Natural killer cell (primary cell): ENCODE measurements at regions not wholly inside any gene's neighbourhood (a gene's known extent, or its start where the extent isn't known, plus 50 kb on each side); places are given as distances from the start of the nearest gene placed in this dataset.

ENCODE experiments used
- ATAC-seq, 3 donors: fragments of 150-1000 bp in 2 of 3; fragments of 200-7000 bp in 1 of 3; cut with Tn5 transposase; 1 replicate in 1 of 3; 2 replicates in 2 of 3; pipeline ENCODE4 v1.10.0; 2021; ENCODE audit warnings: mild to moderate bottlenecking in 2 of 3, moderate library complexity in 2 of 3
- DNase-seq, 2 donors: peaks; one replicate each; pipeline versions ENCODE4 v3.0.0 to v3.0.0-alpha.2; 2013 to 2021; ENCODE audit warnings: mixed read lengths in 1 of 2
- H3K27ac ChIP-seq: one replicate; pipeline ENCODE4 v1.5.1; 2013; ENCODE audit warnings: mild to moderate bottlenecking, low read length
- H3K27me3 ChIP-seq: one replicate; pipeline ENCODE4 v1.6.1; 2013; ENCODE audit warnings: low read length; ENCODE audit not compliant: control insufficient read depth, insufficient read depth
- H3K36me3 ChIP-seq: one replicate; pipeline ENCODE4 v1.6.1; 2013; ENCODE audit warnings: low read length; ENCODE audit not compliant: control insufficient read depth, insufficient read depth
- H3K4me1 ChIP-seq: one replicate; pipeline ENCODE4 v1.6.1; 2013; ENCODE audit warnings: low read length; ENCODE audit not compliant: control insufficient read depth, insufficient read depth
- H3K4me3 ChIP-seq: one replicate; pipeline ENCODE4 v1.5.1; 2013; ENCODE audit warnings: low read length
- H3K9me3 ChIP-seq: one replicate; pipeline ENCODE4 v1.6.1; 2013; ENCODE audit warnings: low read length; ENCODE audit not compliant: control insufficient read depth, insufficient read depth
- H3K27ac Mint-ChIP-seq, 2 donors: one replicate each; pipeline ENCODE4 v1.8.0; 2022; ENCODE audit warnings: mild to moderate bottlenecking in 2 of 2, mixed read lengths in 2 of 2, moderate library complexity in 1 of 2
- H3K27me3 Mint-ChIP-seq, 2 donors: one replicate each; pipeline ENCODE4 v1.8.0; 2022; ENCODE audit warnings: low read depth in 2 of 2, mixed read lengths in 2 of 2
- H3K36me3 Mint-ChIP-seq: one replicate; pipeline ENCODE4 v1.8.0; 2022; ENCODE audit warnings: mixed read lengths
- H3K4me1 Mint-ChIP-seq, 2 donors: one replicate each; pipeline ENCODE4 v1.8.0; 2022; ENCODE audit warnings: mixed read lengths in 2 of 2
- H3K4me3 Mint-ChIP-seq: one replicate; pipeline ENCODE4 v1.8.0; 2022; ENCODE audit warnings: mild to moderate bottlenecking, moderate library complexity, mixed read lengths
- H3K9me3 Mint-ChIP-seq, 2 donors: one replicate each; pipeline ENCODE4 v1.8.0; 2022; ENCODE audit warnings: mixed read lengths in 2 of 2
- WGBS: methylation state at CpG from one replicate; pipeline ENCODE4 v1.1.7; 2013; ENCODE audit warnings: missing lambda C conversion rate; ENCODE audit not compliant: insufficient coverage; 5-methylcytosine and 5-hydroxymethylcytosine counted together
- intact Hi-C: fragments of 100-400 bp; cut with micrococcal nuclease; formaldehyde crosslinking; loops from one replicate; pipeline ENCODE4 v1.14.2; 2022
- TF ChIP-seq, protein P1 (sequence below): fragments of 200-600 bp; IDR thresholded peaks from one replicate; pipeline ENCODE4 v1.8.0; 2022; ENCODE audit warnings: antibody characterized with exemption

DNA sequence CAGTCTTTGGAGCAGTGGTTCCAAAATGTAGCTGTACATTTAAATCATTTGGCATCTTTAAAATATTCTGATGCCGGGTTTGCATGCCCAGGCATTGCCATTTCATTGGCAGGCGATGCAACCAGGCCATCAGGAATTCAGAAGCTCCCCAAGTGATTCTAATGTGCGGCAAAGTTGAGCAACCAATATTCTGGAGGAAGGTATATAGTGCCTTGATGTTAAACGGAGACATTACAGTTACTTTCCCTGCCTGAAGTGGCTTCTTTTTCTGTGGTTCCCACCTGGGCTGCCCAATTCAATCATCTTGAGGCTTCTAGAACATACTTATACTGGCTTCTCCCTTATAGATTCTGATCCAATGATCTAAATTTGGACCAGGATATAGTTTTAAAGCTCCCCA lies 68.7 kb upstream of the PGM2 start:
- Histone ChIP-seq H3K27me3 (no peaks in the 10 kb centered on the region), H3K4me1 (no peaks in the 10 kb centered on the region), H3K27ac (peak overlapping the region; percentile 8), H3K4me3 (no peak overlapping the region), H3K36me3 (no peaks in the 10 kb centered on the region), H3K9me3 (no peaks in the 10 kb centered on the region)
- Mint-ChIP-seq H3K9me3 (no peaks in the 10 kb centered on the region), H3K4me3 (no peak overlapping the region), H3K27me3 (peaks cover 0 to 10% of the 10 kb centered on the region in 2 donors), H3K27ac (no peak overlapping the region), H3K36me3 (no peaks in the 10 kb centered on the region), H3K4me1 (peaks cover 0 to 6% of the 10 kb centered on the region in 2 donors)
- intact Hi-C loops, result no loop called here
- no peak for ATAC-seq
- DNase-seq, result no peak
- WGBS, result 53% methylated on average over 4 of the region's 4 CpGs
- TF ChIP-seq, protein P1, sequence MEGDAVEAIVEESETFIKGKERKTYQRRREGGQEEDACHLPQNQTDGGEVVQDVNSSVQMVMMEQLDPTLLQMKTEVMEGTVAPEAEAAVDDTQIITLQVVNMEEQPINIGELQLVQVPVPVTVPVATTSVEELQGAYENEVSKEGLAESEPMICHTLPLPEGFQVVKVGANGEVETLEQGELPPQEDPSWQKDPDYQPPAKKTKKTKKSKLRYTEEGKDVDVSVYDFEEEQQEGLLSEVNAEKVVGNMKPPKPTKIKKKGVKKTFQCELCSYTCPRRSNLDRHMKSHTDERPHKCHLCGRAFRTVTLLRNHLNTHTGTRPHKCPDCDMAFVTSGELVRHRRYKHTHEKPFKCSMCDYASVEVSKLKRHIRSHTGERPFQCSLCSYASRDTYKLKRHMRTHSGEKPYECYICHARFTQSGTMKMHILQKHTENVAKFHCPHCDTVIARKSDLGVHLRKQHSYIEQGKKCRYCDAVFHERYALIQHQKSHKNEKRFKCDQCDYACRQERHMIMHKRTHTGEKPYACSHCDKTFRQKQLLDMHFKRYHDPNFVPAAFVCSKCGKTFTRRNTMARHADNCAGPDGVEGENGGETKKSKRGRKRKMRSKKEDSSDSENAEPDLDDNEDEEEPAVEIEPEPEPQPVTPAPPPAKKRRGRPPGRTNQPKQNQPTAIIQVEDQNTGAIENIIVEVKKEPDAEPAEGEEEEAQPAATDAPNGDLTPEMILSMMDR, result no peak

- no peaks in the 10 kb centered on the region for H3K36me3 ChIP-seq
- DNase-seq (no peak), ATAC-seq (no peak)
- no peaks in the 10 kb centered on the region for H3K9me3 ChIP-seq
- Mint-ChIP-seq H3K27ac (no peak overlapping the region), H3K4me1 (peaks cover 0 to 6% of the 10 kb centered on the region in 2 donors), H3K36me3 (no peaks in the 10 kb centered on the region), H3K4me3 (no peak overlapping the region), H3K9me3 (no peaks in the 10 kb centered on the region), H3K27me3 (peaks cover 0 to 10% of the 10 kb centered on the region in 2 donors)
- H3K27ac ChIP-seq, result no peak overlapping the region
- TF ChIP-seq, protein P1, result no peak
- no peak overlapping the region for H3K4me3 ChIP-seq
- WGBS, result 83% methylated on average over 5 of the region's 5 CpGs
- no peaks in the 10 kb centered on the region for H3K4me1 ChIP-seq
- H3K27me3 ChIP-seq, result no peaks in the 10 kb centered on the region
- intact Hi-C loops, result no loop called here
Observed at GRCh38 chr4:37757121-37757520, 69.4 kb upstream of the PGM2 start.

GRCh38 chr4:37754410-37755185 lies 68.4 kb upstream of the RELL1 start:
- WGBS, result 20% methylated on average over 6 of the region's 6 CpGs
- no peaks in the 10 kb centered on the region for H3K36me3 ChIP-seq
- DNase-seq, result peak in 1 of 2 donors; percentile 10

More at GRCh38 chr4:37754410-37755185, 68.4 kb upstream of the RELL1 start:
- H3K4me1 Mint-ChIP-seq, result peaks cover 0 to 6% of the 10 kb centered on the region in 2 donors
- intact Hi-C loops, result no loop called here
- H3K36me3 Mint-ChIP-seq, result no peaks in the 10 kb centered on the region
- H3K27ac Mint-ChIP-seq, result no peak overlapping the region
- peaks cover 5 to 10% of the 10 kb centered on the region in 2 donors for H3K27me3 Mint-ChIP-seq
- TF ChIP-seq, protein P1, result no peak
- Histone ChIP-seq H3K4me3 (no peak overlapping the region), H3K27ac (no peak overlapping the region), H3K4me1 (no peaks in the 10 kb centered on the region), H3K9me3 (no peaks in the 10 kb centered on the region), H3K27me3 (no peaks in the 10 kb centered on the region)
- peak in 2 of 3 donors; percentile 30 to 46 for ATAC-seq
- H3K9me3 Mint-ChIP-seq, result no peaks in the 10 kb centered on the region
- H3K4me3 Mint-ChIP-seq, result no peak overlapping the region
